IMR-90 (cell line): ENCODE measurements at regions not wholly inside any gene's neighbourhood (a gene's known extent, or its start where the extent isn't known, plus 50 kb on each side); places are given as distances from the start of the nearest gene placed in this dataset.

Experiments used
- ATAC-seq: fragments of 200-7000 bp; cut with Tn5 transposase; 2 replicates; pipeline ENCODE4 v1.9.1; 2020; ENCODE audit warnings: low read depth, mild to moderate bottlenecking, moderate library complexity
- BruUV-seq: library from RNA; stranded (reverse); fragments of 400-500 nt; replicated peaks from 2 replicates; lab custom pipeline; 2021; lab: Mats Ljungman, UMichigan
- CTCF ChIA-PET: fragments of 300-600 bp; formaldehyde crosslinking; extraction: SDS; loops from one replicate; lab custom pipeline; 2021; ENCODE audit warnings: antibody characterized with exemption; lab: Yijun Ruan, JAX
- POLR2A ChIA-PET: fragments of 300-600 bp; sonication (Branson Sonifier 250); formaldehyde crosslinking; loops from one replicate; lab custom pipeline; 2022; ENCODE audit warnings: antibody characterized with exemption; ENCODE audit not compliant: unreplicated experiment; lab: Charles Lee
- DNase-seq: peaks from one replicate; pipeline ENCODE4 v3.0.0; 2013
- H2AFZ ChIP-seq: replicated peaks from 2 replicates; pipeline ENCODE3; 2013; ENCODE audit warnings: low read length, mild to moderate bottlenecking; ENCODE audit not compliant: poor library complexity
- H2AK5ac ChIP-seq: 2 replicates; pipeline ENCODE4 v1.6.1; 2013; ENCODE audit warnings: low read depth, low read length, inconsistent platforms
- H2AK9ac ChIP-seq: replicated peaks from 2 replicates; pipeline ENCODE3; 2013; ENCODE audit warnings: mild to moderate bottlenecking, low read depth, low read length, moderate library complexity; ENCODE audit not compliant: poor library complexity
- H2BK120ac ChIP-seq: 2 replicates; pipeline ENCODE4 v1.6.1; 2013; ENCODE audit warnings: low read depth, low read length, inconsistent platforms
- H2BK15ac ChIP-seq: 3 replicates; pipeline ENCODE4 v1.6.1; 2013; ENCODE audit warnings: low read depth, low read length, inconsistent platforms
- H2BK20ac ChIP-seq: 2 replicates; pipeline ENCODE4 v1.6.1; 2013; ENCODE audit warnings: low read depth, mild to moderate bottlenecking, inconsistent platforms, low read length, moderate library complexity
- H2BK5ac ChIP-seq: 2 replicates; pipeline ENCODE4 v1.6.1; 2013; ENCODE audit warnings: mild to moderate bottlenecking, low read depth, low read length, inconsistent platforms; ENCODE audit not compliant: poor library complexity, severe bottlenecking
- H3K14ac ChIP-seq: replicated peaks from 2 replicates; pipeline ENCODE4 v1.6.1; 2013; ENCODE audit warnings: low read depth, low read length, inconsistent platforms
- H3K18ac ChIP-seq: 2 replicates; pipeline ENCODE4 v1.6.1; 2013; ENCODE audit warnings: low read depth, low read length, control low read depth
- H3K23ac ChIP-seq: 2 replicates; pipeline ENCODE4 v1.6.1; 2013; ENCODE audit warnings: low read depth, low read length, inconsistent platforms
- H3K27ac ChIP-seq: 2 replicates; pipeline ENCODE4 v1.5.1; 2013; ENCODE audit warnings: mild to moderate bottlenecking, control low read depth, low read length; ENCODE audit not compliant: insufficient read depth
- H3K27me3 ChIP-seq: 2 replicates; pipeline ENCODE4 v1.6.1; 2013; ENCODE audit warnings: low read length; ENCODE audit not compliant: control insufficient read depth, insufficient read depth
- H3K36me3 ChIP-seq: 2 replicates; pipeline ENCODE4 v1.6.1; 2013; ENCODE audit warnings: low read length, mixed read lengths; ENCODE audit not compliant: control insufficient read depth, insufficient read depth
- H3K4ac ChIP-seq: 2 replicates; pipeline ENCODE4 v1.6.1; 2013; ENCODE audit warnings: low read depth, low read length, inconsistent platforms
- H3K4me1 ChIP-seq: 2 replicates; pipeline ENCODE4 v1.6.1; 2013; ENCODE audit warnings: low read length, mixed read lengths; ENCODE audit not compliant: control insufficient read depth, insufficient read depth
- H3K4me2 ChIP-seq: 2 replicates; pipeline ENCODE4 v1.6.1; 2013; ENCODE audit warnings: low read depth, mild to moderate bottlenecking, control low read depth, low read length, moderate library complexity
- H3K4me3 ChIP-seq: 2 replicates; pipeline ENCODE4 v1.5.1; 2013; ENCODE audit warnings: low read depth, mild to moderate bottlenecking, control low read depth, low read length, moderate library complexity; ENCODE audit not compliant: insufficient read depth
- H3K56ac ChIP-seq: 2 replicates; pipeline ENCODE4 v1.6.1; 2013; ENCODE audit warnings: low read length, inconsistent platforms; ENCODE audit not compliant: insufficient read depth; ENCODE audit errors: extremely low read depth
- H3K79me1 ChIP-seq, 2 experiments: 2 replicates each; pipeline ENCODE4 v1.6.1; 2013; ENCODE audit warnings: low read length in 2 of 2, inconsistent platforms in 1 of 2, low read depth in 1 of 2
- H3K9ac ChIP-seq: 2 replicates; pipeline ENCODE4 v1.6.1; 2013; ENCODE audit warnings: low read depth, low read length, control low read depth
- H3K9me1 ChIP-seq: 2 replicates; pipeline ENCODE4 v1.6.1; 2013; ENCODE audit warnings: low read length, inconsistent platforms; ENCODE audit not compliant: insufficient read depth
- H3K9me3 ChIP-seq: 2 replicates; pipeline ENCODE4 v1.6.1; 2013; ENCODE audit warnings: low read length; ENCODE audit not compliant: control insufficient read depth, insufficient read depth
- H4K20me1 ChIP-seq: 2 replicates; pipeline ENCODE4 v1.6.1; 2013; ENCODE audit warnings: low read length, inconsistent platforms; ENCODE audit not compliant: insufficient read depth
- H4K5ac ChIP-seq: 2 replicates; pipeline ENCODE4 v1.6.1; 2013; ENCODE audit warnings: mild to moderate bottlenecking, low read depth, low read length, control low read depth
- H4K8ac ChIP-seq, 2 experiments: 2 replicates each; pipeline ENCODE4 v1.6.1; 2013; ENCODE audit warnings: low read depth in 2 of 2, low read length in 2 of 2, control low read depth in 1 of 2, inconsistent platforms in 1 of 2
- H4K91ac ChIP-seq: 2 replicates; pipeline ENCODE4 v1.6.1; 2013; ENCODE audit warnings: low read depth, low read length, inconsistent platforms; ENCODE audit not compliant: insufficient read depth
- BHLHE40 ChIP-seq: fragments of 150-350 bp; IDR thresholded peaks from 2 replicates; pipeline ENCODE4 v1.6.1; 2016; ENCODE audit warnings: mild to moderate bottlenecking, low read depth, low read length
- CEBPB ChIP-seq: IDR thresholded peaks from 2 replicates; pipeline ENCODE4 v1.6.1; 2012; ENCODE audit warnings: low read depth, low read length, improper control_type of control experiment
- MAFK ChIP-seq: IDR thresholded peaks from 2 replicates; pipeline ENCODE4 v1.6.1; 2012; ENCODE audit warnings: low read depth, low read length, improper control_type of control experiment
- MAZ ChIP-seq: IDR thresholded peaks from 2 replicates; pipeline ENCODE4 v1.6.1; 2012; ENCODE audit warnings: low read depth, mild to moderate bottlenecking, low read length, improper control_type of control experiment, moderate library complexity, borderline replicate concordance
- NFE2L2 ChIP-seq: fragments of 150-350 bp; IDR thresholded peaks from 2 replicates; pipeline ENCODE4 v1.6.1; 2016; ENCODE audit warnings: low read depth, mild to moderate bottlenecking, low read length
- POLR2A ChIP-seq: IDR thresholded peaks from 2 replicates; pipeline ENCODE4 v1.6.1; 2012; ENCODE audit warnings: mild to moderate bottlenecking, low read depth, low read length
- RAD21 ChIP-seq: IDR thresholded peaks from 2 replicates; pipeline ENCODE4 v1.6.1; 2012; ENCODE audit warnings: low read length, improper control_type of control experiment
- RCOR1 ChIP-seq: IDR thresholded peaks from 2 replicates; pipeline ENCODE4 v1.6.1; 2012; ENCODE audit warnings: mild to moderate bottlenecking, low read length, improper control_type of control experiment; ENCODE audit not compliant: insufficient replicate concordance
- SMC3 ChIP-seq: fragments of 150-350 bp; IDR thresholded peaks from 2 replicates; pipeline ENCODE4 v1.6.1; 2016; ENCODE audit warnings: low read depth, mild to moderate bottlenecking, antibody characterized with exemption, low read length, moderate library complexity
- WGBS, 2 experiments: methylation state at CpG; one replicate each; pipeline versions ENCODE4 v1.1.5 to v1.1.7; 2013; ENCODE audit warnings: missing lambda C conversion rate in 2 of 2; ENCODE audit not compliant: insufficient read length in 1 of 2; ENCODE audit errors: extremely low coverage in 2 of 2; 5-methylcytosine and 5-hydroxymethylcytosine counted together
- dilution Hi-C: fragments of 300-500 bp; cut with HindIII; formaldehyde crosslinking; loops from one replicate; pipeline ENCODE4 v1.14.3; 2018; ENCODE audit warnings: low sequenced_read_pairs; ENCODE audit not compliant: unreplicated experiment
- in situ Hi-C: fragments of 300-500 bp; cut with MboI; formaldehyde crosslinking; loops from 3 replicates; pipeline ENCODE4 v1.14.3; 2019; ENCODE audit warnings: low sequenced_read_pairs, inconsistent platforms, mixed read lengths
- intact Hi-C: fragments of 100-400 bp; cut with micrococcal nuclease; formaldehyde crosslinking; loops from 2 replicates; pipeline ENCODE4 v1.10.0; 2022
- TF ChIP-seq, protein P1 (sequence below): fragments of 150-350 bp; IDR thresholded peaks from 2 replicates; pipeline ENCODE4 v1.6.1; 2017; ENCODE audit warnings: mild to moderate bottlenecking, antibody characterized with exemption, low read length, low read depth
- TF ChIP-seq, protein P2 (sequence below): conservative IDR thresholded peaks from 2 replicates; pipeline ENCODE4 v1.5.1; 2012; ENCODE audit warnings: mild to moderate bottlenecking, low read depth, low read length, improper control_type of control experiment

DNA sequence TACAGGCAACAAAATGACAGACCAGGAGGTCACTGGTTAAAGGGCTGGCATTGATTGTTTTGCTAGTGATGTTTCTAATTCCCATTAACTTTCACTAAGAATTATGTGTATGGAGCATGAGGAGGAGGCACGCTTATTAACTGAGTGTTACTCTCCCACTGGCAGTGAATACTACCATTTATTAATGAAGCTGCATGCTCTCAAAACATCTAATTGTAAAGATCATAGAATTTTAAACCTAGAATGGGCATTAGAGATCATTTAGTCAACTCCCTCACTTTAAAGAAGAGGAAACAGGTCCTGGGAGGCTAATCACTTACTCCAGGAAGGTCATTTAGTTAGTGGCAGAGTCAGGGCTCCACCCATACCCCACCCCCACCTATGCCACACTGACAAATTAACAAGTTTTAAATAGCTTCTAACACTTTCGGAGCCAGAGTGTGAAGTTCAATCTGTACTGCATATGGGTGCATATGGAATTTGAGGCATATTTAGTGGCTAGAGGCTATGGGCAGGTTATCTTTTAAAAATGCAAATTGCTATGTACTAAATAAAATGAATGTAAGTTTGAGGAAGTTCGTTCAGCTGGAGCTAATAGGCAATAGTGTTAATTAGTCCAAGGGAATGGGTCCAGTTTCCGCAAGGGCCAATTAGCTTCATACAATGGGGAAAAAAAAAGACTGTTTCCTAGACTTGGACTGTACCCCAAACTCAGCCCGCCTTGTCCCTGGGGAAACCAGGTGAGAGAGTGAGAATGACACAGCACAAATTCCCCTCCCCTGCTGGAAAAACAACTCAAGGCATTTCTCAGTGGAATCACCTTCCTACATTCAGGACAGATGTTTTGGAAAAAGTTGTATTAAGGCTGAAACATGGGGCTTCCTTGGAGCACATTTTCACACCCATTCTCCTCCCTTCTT lies 178.8 kb downstream of the ICOS start (continued):
- no peak for TF ChIP-seq CEBPB

DNA sequence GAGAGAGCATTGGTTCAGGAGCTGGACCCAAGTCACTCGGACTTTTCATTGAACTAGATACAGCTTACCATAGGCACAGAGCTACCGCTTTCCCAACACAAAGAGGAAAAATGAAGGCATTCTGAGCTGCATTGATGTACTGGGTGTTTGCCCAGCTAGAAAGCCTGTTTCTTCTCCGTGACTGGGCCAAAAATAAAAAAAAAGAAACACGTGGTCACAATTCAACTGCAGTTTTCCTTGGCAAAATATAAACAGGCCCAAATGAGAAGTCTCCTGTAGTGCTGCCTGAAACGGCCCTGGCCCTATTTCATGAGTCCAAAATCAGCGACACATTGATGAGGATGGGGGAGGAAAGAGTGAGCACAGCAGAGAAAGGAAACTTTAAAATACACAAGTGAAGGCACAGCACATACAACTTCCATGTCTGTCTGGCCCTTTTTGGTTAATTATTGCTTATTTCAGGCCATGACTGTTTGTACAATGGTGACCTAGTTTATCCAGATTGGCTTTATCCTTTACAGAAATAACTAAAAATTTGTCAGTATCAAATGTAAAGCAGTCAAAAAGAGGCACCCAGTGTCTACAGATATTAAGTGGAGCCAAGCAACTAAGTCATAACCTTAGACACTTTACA lies 179.7 kb downstream of the ICOS start:
- dilution Hi-C loops, result no loop called here
- Histone ChIP-seq H3K4me3 (no peak overlapping the region), H3K23ac (no peak overlapping the region), H3K9me1 (no peaks in the 10 kb centered on the region), H2AK5ac (no peak overlapping the region), H3K9ac (no peak overlapping the region), H3K4me2 (no peak overlapping the region), H4K5ac (no peak overlapping the region), H4K91ac (no peak overlapping the region), H3K18ac (no peak overlapping the region), H2BK120ac (no peak overlapping the region), H3K27me3 (peaks cover 13% of the 10 kb centered on the region), H2AFZ (no peak overlapping the region), H3K14ac (no peak overlapping the region), H4K20me1 (no peaks in the 10 kb centered on the region), H3K56ac (no peak overlapping the region), H4K8ac (no peak overlapping the region), H2AK9ac (no peak overlapping the region), H3K36me3 (no peaks in the 10 kb centered on the region), H2BK15ac (no peak overlapping the region), H2BK20ac (no peak overlapping the region), H2BK5ac (no peak overlapping the region), H3K79me1 (no peaks in the 10 kb centered on the region), H3K4me1 (no peaks in the 10 kb centered on the region), H3K9me3 (no peaks in the 10 kb centered on the region), H3K27ac (no peak overlapping the region), H3K4ac (no peak overlapping the region)
- ChIA-PET POLR2A (no interaction called here), CTCF (no interaction called here)
- no TSS peak for BruUV-seq
- ATAC-seq (no peak), DNase-seq (no peak)
- 0% methylated on average over 1 of the region's 6 CpGs; no CpG with 5 or more reads in 1 of the 2 experiments for WGBS, 2 experiments
- TF ChIP-seq MAFK (no peak), SMC3 (no peak), BHLHE40 (no peak), POLR2A (no peak), RAD21 (no peak), MAZ (no peak), RCOR1 (no peak), NFE2L2 (no peak)
- TF ChIP-seq, protein P1, sequence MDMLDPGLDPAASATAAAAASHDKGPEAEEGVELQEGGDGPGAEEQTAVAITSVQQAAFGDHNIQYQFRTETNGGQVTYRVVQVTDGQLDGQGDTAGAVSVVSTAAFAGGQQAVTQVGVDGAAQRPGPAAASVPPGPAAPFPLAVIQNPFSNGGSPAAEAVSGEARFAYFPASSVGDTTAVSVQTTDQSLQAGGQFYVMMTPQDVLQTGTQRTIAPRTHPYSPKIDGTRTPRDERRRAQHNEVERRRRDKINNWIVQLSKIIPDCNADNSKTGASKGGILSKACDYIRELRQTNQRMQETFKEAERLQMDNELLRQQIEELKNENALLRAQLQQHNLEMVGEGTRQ, result no peak
- TF ChIP-seq, protein P2, sequence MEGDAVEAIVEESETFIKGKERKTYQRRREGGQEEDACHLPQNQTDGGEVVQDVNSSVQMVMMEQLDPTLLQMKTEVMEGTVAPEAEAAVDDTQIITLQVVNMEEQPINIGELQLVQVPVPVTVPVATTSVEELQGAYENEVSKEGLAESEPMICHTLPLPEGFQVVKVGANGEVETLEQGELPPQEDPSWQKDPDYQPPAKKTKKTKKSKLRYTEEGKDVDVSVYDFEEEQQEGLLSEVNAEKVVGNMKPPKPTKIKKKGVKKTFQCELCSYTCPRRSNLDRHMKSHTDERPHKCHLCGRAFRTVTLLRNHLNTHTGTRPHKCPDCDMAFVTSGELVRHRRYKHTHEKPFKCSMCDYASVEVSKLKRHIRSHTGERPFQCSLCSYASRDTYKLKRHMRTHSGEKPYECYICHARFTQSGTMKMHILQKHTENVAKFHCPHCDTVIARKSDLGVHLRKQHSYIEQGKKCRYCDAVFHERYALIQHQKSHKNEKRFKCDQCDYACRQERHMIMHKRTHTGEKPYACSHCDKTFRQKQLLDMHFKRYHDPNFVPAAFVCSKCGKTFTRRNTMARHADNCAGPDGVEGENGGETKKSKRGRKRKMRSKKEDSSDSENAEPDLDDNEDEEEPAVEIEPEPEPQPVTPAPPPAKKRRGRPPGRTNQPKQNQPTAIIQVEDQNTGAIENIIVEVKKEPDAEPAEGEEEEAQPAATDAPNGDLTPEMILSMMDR, result no peak
- intact Hi-C loops, result no loop called here
- in situ Hi-C loops, result no loop called here
